ENCODE measurements at regions not wholly inside any gene's neighbourhood (a gene's known extent, or its start where the extent isn't known, plus 50 kb on each side); places are given as distances from the start of the nearest gene placed in this dataset.

DNA sequence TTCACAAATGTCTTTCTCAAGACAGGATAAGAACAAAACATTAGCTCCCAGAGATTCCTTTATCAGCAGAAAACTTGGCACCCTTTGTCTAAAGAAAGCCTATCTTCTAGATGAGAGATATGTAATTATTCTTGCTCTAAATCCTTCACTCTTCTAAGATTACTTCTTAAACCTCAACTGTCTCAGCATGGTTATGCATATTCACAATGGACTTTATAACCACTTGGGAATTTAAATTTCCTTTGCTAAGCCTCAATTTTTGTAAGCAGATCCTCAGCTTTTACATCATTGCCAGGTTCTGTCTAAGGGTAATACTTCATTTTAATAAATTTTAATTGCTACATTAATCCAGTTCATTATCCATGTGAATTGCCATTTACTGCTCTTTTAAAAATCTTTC lies 433.6 kb upstream of the DDI1 start:
- no peak for TF ChIP-seq TAF1 (IDR thresholded peaks at IDR 0.05; ENCODE audit: low read depth)
- TF ChIP-seq, protein P1, sequence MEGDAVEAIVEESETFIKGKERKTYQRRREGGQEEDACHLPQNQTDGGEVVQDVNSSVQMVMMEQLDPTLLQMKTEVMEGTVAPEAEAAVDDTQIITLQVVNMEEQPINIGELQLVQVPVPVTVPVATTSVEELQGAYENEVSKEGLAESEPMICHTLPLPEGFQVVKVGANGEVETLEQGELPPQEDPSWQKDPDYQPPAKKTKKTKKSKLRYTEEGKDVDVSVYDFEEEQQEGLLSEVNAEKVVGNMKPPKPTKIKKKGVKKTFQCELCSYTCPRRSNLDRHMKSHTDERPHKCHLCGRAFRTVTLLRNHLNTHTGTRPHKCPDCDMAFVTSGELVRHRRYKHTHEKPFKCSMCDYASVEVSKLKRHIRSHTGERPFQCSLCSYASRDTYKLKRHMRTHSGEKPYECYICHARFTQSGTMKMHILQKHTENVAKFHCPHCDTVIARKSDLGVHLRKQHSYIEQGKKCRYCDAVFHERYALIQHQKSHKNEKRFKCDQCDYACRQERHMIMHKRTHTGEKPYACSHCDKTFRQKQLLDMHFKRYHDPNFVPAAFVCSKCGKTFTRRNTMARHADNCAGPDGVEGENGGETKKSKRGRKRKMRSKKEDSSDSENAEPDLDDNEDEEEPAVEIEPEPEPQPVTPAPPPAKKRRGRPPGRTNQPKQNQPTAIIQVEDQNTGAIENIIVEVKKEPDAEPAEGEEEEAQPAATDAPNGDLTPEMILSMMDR (IDR thresholded peaks at IDR 0.05; ENCODE audit: poor library complexity, severe bottlenecking), result no peak
- TF ChIP-seq SMC3 (conservative IDR thresholded peaks at IDR 0.05; ENCODE audit: poor library complexity), result no peak
- TF ChIP-seq, protein P2, sequence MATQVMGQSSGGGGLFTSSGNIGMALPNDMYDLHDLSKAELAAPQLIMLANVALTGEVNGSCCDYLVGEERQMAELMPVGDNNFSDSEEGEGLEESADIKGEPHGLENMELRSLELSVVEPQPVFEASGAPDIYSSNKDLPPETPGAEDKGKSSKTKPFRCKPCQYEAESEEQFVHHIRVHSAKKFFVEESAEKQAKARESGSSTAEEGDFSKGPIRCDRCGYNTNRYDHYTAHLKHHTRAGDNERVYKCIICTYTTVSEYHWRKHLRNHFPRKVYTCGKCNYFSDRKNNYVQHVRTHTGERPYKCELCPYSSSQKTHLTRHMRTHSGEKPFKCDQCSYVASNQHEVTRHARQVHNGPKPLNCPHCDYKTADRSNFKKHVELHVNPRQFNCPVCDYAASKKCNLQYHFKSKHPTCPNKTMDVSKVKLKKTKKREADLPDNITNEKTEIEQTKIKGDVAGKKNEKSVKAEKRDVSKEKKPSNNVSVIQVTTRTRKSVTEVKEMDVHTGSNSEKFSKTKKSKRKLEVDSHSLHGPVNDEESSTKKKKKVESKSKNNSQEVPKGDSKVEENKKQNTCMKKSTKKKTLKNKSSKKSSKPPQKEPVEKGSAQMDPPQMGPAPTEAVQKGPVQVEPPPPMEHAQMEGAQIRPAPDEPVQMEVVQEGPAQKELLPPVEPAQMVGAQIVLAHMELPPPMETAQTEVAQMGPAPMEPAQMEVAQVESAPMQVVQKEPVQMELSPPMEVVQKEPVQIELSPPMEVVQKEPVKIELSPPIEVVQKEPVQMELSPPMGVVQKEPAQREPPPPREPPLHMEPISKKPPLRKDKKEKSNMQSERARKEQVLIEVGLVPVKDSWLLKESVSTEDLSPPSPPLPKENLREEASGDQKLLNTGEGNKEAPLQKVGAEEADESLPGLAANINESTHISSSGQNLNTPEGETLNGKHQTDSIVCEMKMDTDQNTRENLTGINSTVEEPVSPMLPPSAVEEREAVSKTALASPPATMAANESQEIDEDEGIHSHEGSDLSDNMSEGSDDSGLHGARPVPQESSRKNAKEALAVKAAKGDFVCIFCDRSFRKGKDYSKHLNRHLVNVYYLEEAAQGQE (IDR thresholded peaks at IDR 0.05; ENCODE audit: borderline replicate concordance), result no peak
